ENCODE measurements at regions not wholly inside any gene's neighbourhood (a gene's known extent, or its start where the extent isn't known, plus 50 kb on each side); places are given as distances from the start of the nearest gene placed in this dataset.

DNA sequence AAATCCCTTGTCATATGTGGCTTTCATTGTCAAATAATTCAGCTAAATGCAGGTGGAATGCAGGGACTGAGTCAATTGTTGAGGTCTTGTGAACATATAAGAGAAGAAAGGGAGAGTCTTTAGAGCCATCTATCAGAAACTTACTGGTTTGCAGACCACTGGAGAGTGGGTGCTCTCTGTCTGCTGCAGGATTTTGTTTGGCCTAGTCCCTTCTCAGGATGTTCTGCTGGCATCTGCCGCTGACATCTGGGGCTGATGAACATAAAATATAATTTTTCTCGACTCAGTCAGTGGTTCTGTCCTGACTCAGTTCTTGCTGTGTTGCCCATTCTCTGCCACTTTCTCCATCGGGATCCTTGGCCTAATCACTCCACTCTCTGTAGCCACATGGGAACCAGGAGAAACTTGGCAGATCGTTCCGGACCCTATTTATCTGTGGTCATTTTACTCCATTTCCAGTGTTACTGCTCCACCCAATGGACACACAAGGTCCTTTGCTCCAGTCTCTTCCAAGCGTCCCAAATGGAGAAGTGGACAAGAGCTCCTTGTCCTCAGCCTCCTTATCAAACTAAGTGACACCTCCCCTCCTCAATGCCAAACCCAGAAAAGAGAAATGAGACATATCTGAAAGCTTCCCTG is 436.2 kb downstream of the FAT4 start:
- no peak overlapping the region for H3K9ac ChIP-seq (ENCODE audit: low read depth, low read length)
- H3K36me3 ChIP-seq (ENCODE audit: insufficient read depth, low read length), result no peaks in the 10 kb centered on the region
- H3K9me3 ChIP-seq (ENCODE audit: control insufficient read depth, insufficient read depth, low read length), result no peaks in the 10 kb centered on the region
- H3K4me1 ChIP-seq (ENCODE audit: insufficient read depth, low read length), result 0 out of 2 replicates have a peak, but pooled peaks cover 5% of the 10 kb centered on the region

- H3K4me1 ChIP-seq (ENCODE audit: insufficient read depth, low read length), result no peaks in the 10 kb centered on the region
- H3K36me3 ChIP-seq (ENCODE audit: insufficient read depth, low read length), result no peaks in the 10 kb centered on the region
- no peaks in the 10 kb centered on the region for H3K9me3 ChIP-seq (ENCODE audit: control insufficient read depth, insufficient read depth, low read length)
- no peak overlapping the region for H3K9ac ChIP-seq (ENCODE audit: low read depth, low read length)
Observed at GRCh38 chr4:125758438-125758837, 443.7 kb downstream of the FAT4 start.

DNA sequence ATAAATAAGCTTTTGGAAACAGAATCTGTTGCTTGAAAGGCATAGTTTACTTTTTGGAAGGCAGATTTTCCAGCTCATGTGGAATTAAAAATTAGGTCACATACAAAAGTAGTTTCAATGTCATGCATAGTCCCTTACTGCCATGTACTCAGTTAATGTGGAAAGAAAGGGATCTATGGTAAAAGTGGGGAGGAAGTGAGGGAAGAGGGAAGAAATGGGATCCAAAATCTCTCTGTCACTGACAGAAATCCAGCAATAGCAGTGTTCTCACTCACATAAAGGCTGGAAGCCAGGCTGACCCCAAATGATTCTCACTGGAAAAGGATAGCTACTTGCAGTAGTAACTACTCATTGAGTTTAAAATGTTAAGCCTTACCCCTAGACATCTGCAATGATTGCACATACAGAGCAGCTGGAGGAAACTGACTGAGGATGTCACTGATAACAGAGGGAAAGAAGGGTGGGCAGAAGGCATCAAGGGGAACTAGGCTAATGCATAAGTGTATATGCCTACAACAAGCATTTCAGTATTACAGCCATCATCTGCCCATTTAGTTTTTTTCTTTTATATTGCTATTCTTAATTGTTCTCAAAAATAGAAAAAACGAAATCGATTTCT is 445.6 kb downstream of the FAT4 start:
- Histone ChIP-seq H3K9ac (ENCODE audit: low read depth, low read length) (no peak overlapping the region), H3K36me3 (ENCODE audit: insufficient read depth, low read length) (no peaks in the 10 kb centered on the region), H3K4me1 (ENCODE audit: insufficient read depth, low read length) (no peaks in the 10 kb centered on the region), H3K9me3 (ENCODE audit: control insufficient read depth, insufficient read depth, low read length) (no peaks in the 10 kb centered on the region)

DNA sequence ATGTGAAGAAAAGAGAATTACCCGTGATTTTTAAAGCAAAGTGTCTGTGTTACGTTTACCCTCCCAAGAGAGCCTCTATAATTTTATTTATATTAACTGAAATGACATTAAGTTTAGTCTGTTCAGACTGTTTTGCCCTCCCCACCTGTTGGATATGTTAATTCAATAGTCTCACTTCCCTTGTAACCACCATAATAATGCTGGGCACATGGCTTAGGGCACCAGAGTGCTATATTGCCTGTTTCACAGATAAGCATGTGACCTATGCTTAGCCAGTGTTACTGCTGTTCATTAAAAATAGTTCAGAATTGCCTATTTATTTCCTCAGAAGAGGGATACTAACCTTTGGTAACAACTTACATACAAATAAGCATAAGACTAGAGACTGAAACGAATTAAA is 446.2 kb downstream of the FAT4 start:
- Histone ChIP-seq H3K9ac (ENCODE audit: low read depth, low read length) (no peak overlapping the region), H3K4me1 (ENCODE audit: insufficient read depth, low read length) (no peaks in the 10 kb centered on the region), H3K9me3 (ENCODE audit: control insufficient read depth, insufficient read depth, low read length) (no peaks in the 10 kb centered on the region), H3K36me3 (ENCODE audit: insufficient read depth, low read length) (no peaks in the 10 kb centered on the region)

- Histone ChIP-seq H3K9me3 (ENCODE audit: control insufficient read depth, insufficient read depth, low read length) (no peaks in the 10 kb centered on the region), H3K36me3 (ENCODE audit: insufficient read depth, low read length) (no peaks in the 10 kb centered on the region), H3K9ac (ENCODE audit: low read depth, low read length) (no peak overlapping the region), H3K4me1 (ENCODE audit: insufficient read depth, low read length) (no peaks in the 10 kb centered on the region)
Observed at GRCh38 chr4:125762537-125762936, 447.8 kb downstream of the FAT4 start.

DNA sequence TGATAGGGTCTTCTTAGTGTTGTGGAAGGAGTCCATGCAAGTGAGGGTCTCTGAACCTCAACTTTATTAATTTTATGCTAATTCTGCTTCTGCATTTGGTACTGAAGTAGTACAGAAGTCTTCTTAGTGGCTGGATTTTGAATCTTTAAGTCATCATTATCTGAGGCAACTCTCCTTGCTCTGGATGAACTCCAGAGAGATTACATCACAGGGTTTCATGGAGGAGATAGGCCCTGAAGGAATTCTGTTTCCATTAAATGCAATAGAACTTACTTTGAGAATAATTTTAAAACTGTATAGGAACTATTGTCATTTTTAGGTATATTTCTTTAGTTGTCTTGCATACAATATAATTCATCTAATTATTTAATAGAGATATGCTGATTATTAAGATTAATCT is 451.2 kb downstream of the FAT4 start:
- H3K9me3 ChIP-seq (ENCODE audit: control insufficient read depth, insufficient read depth, low read length), result no peaks in the 10 kb centered on the region
- no peak overlapping the region for H3K9ac ChIP-seq (ENCODE audit: low read depth, low read length)
- no peaks in the 10 kb centered on the region for H3K4me1 ChIP-seq (ENCODE audit: insufficient read depth, low read length)
- no peaks in the 10 kb centered on the region for H3K36me3 ChIP-seq (ENCODE audit: insufficient read depth, low read length)

- Histone ChIP-seq H3K4me1 (ENCODE audit: insufficient read depth, low read length) (no peaks in the 10 kb centered on the region), H3K9me3 (ENCODE audit: control insufficient read depth, insufficient read depth, low read length) (peaks cover 5% of the 10 kb centered on the region; the same call in 1 of the 2 replicates), H3K36me3 (ENCODE audit: insufficient read depth, low read length) (no peaks in the 10 kb centered on the region), H3K9ac (ENCODE audit: low read depth, low read length) (no peak overlapping the region)
Observed at GRCh38 chr4:125770814-125771398, 456.2 kb downstream of the FAT4 start.

- Histone ChIP-seq H3K9me3 (ENCODE audit: control insufficient read depth, insufficient read depth, low read length) (peaks cover 16% of the 10 kb centered on the region), H3K9ac (ENCODE audit: low read depth, low read length) (no peak overlapping the region), H3K4me1 (ENCODE audit: insufficient read depth, low read length) (no peaks in the 10 kb centered on the region), H3K36me3 (ENCODE audit: insufficient read depth, low read length) (no peaks in the 10 kb centered on the region)
Observed at GRCh38 chr4:125772680-125773079, 457.9 kb downstream of the FAT4 start.

DNA sequence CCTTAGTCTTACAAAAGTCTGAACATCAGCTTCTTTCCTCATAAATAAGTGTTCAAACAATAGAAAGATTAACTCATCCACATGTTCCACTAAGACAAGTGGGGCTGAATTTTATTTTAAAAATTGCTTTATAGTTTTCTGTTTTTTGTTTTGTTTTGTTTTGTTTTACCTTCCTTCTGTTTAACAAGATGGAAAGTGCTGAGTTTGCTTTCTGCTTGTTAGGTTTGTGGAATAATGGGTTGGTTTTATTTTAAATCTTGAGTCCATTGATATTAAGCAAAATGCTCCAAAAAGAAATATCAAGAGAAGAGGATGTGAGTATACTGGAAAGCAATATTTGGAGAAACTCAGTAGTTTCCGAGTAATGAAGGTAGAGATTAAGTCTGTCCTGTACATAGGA is 458.7 kb downstream of the FAT4 start:
- Histone ChIP-seq H3K9ac (ENCODE audit: low read depth, low read length) (no peak overlapping the region), H3K36me3 (ENCODE audit: insufficient read depth, low read length) (no peaks in the 10 kb centered on the region), H3K9me3 (ENCODE audit: control insufficient read depth, insufficient read depth, low read length) (peaks cover 18% of the 10 kb centered on the region), H3K4me1 (ENCODE audit: insufficient read depth, low read length) (no peaks in the 10 kb centered on the region)

DNA sequence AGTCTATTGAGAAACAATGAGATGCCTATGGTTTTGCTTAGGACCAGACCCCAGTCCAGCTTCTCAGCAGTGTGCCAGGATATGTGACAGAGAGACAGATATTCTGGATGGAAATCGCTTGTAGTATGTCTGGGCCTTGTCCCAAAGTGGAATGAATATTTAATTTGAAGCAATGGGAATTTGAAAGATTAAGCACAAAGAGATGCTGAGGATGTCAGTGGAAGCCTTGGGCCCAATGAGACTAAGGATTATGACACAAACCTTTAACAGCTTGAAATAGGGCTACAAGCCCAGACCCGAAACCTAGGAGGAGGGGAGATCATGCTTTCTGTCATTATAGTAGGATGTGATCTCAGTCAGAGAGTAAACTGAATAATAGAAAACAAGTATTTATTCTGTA is 459.2 kb downstream of the FAT4 start:
- H3K9me3 ChIP-seq (ENCODE audit: control insufficient read depth, insufficient read depth, low read length), result peaks cover 18% of the 10 kb centered on the region
- no peaks in the 10 kb centered on the region for H3K36me3 ChIP-seq (ENCODE audit: insufficient read depth, low read length)
- H3K4me1 ChIP-seq (ENCODE audit: insufficient read depth, low read length), result no peaks in the 10 kb centered on the region
- no peak overlapping the region for H3K9ac ChIP-seq (ENCODE audit: low read depth, low read length)

DNA sequence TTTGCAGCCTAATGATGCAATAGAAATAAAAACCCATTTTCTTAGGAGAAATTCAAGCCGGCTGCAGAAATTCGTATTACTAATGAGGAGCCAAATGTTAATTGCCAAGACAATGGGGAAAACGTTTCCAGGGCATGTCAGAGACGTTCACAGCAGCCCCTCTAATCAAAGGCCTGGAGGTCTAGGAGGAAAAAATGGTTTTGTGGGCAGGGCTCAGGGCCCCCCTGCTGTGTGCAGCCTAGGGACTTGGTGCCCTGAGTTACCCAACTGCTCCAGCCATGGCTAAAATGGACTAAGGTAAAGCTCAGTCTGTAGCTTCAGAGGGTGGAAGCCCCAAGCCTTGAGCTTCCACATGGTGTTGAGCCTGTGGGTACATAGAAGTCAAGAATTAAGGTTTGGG is 461.4 kb downstream of the FAT4 start:
- H3K4me1 ChIP-seq (ENCODE audit: insufficient read depth, low read length), result no peaks in the 10 kb centered on the region
- no peak overlapping the region for H3K9ac ChIP-seq (ENCODE audit: low read depth, low read length)
- no peaks in the 10 kb centered on the region for H3K36me3 ChIP-seq (ENCODE audit: insufficient read depth, low read length)
- peaks cover 18% of the 10 kb centered on the region for H3K9me3 ChIP-seq (ENCODE audit: control insufficient read depth, insufficient read depth, low read length)

DNA sequence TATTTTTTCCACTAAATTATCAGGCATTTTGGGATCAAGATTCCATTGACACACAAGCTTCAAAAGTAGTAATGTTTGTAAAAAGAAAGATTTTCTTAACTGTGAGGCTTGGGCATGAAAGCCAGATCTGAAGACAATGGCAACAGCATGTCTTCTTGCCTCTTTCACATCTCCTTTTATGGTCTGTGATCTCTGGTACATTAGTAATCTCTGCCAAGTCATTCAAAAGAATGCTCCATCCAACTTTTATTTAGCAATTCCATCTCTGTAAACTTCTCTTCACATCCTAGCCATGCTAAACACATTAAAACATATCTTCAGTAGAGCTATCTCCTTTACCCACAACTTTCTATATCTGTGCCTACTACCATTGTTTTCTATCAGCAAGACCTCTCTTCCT is 465.4 kb downstream of the FAT4 start:
- Histone ChIP-seq H3K9ac (ENCODE audit: low read depth, low read length) (no peak overlapping the region), H3K4me1 (ENCODE audit: insufficient read depth, low read length) (no peaks in the 10 kb centered on the region), H3K36me3 (ENCODE audit: insufficient read depth, low read length) (no peaks in the 10 kb centered on the region), H3K9me3 (ENCODE audit: control insufficient read depth, insufficient read depth, low read length) (peaks cover 18% of the 10 kb centered on the region)

- H3K9ac ChIP-seq (ENCODE audit: low read depth, low read length), result no peak overlapping the region
- H3K9me3 ChIP-seq (ENCODE audit: control insufficient read depth, insufficient read depth, low read length), result peaks cover 14% of the 10 kb centered on the region
- H3K36me3 ChIP-seq (ENCODE audit: insufficient read depth, low read length), result no peaks in the 10 kb centered on the region
- no peaks in the 10 kb centered on the region for H3K4me1 ChIP-seq (ENCODE audit: insufficient read depth, low read length)
Observed at GRCh38 chr4:125780747-125781146, 466.0 kb downstream of the FAT4 start.

GRCh38 chr4:125781651-125782050 is 466.9 kb downstream of the FAT4 start:
- no peaks in the 10 kb centered on the region for H3K4me1 ChIP-seq (ENCODE audit: insufficient read depth, low read length)
- H3K9ac ChIP-seq (ENCODE audit: low read depth, low read length), result no peak overlapping the region
- H3K9me3 ChIP-seq (ENCODE audit: control insufficient read depth, insufficient read depth, low read length), result peaks cover 7% of the 10 kb centered on the region; the same call in 1 of the 2 replicates
- no peaks in the 10 kb centered on the region for H3K36me3 ChIP-seq (ENCODE audit: insufficient read depth, low read length)

DNA sequence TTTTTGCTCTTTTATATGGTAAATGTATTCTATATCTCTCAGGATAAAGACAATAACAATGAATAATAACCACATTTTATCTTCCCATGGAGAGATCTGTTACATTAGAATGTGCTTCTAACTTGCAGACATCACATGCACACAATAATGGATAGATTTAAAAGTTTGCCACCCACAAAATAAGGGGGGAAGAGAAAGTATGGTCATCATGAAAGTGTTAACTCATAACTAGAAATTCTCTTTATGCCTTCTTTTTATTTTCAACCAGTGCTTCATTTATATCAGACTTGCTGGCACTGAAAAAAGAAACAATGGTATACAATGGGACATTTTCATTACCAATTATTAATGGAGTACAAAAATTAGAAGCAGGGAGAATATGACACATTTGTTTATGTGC is 470.0 kb downstream of the FAT4 start:
- Histone ChIP-seq H3K36me3 (ENCODE audit: insufficient read depth, low read length) (no peaks in the 10 kb centered on the region), H3K9ac (ENCODE audit: low read depth, low read length) (no peak overlapping the region), H3K4me1 (ENCODE audit: insufficient read depth, low read length) (0 out of 2 replicates have a peak, but pooled peaks cover 3% of the 10 kb centered on the region), H3K9me3 (ENCODE audit: control insufficient read depth, insufficient read depth, low read length) (no peaks in the 10 kb centered on the region)

Measured in ES-I3 (cell line).